HG03039 (cell line): ENCODE measurements at regions not wholly inside any gene's neighbourhood (a gene's known extent, or its start where the extent isn't known, plus 50 kb on each side); places are given as distances from the start of the nearest gene placed in this dataset.
"Not testable (repeated sequence)": the region's sequence is repeated elsewhere in the genome, so short reads cannot be mapped to it uniquely, and the experiment has no call there.

ENCODE experiments used
- ATAC-seq: cut with Tn5 transposase; IDR thresholded peaks from one replicate; pipeline ENCODE4 v1.9.1; 2021; ENCODE audit warnings: mild to moderate bottlenecking, moderate library complexity; ENCODE audit not compliant: unreplicated experiment

DNA sequence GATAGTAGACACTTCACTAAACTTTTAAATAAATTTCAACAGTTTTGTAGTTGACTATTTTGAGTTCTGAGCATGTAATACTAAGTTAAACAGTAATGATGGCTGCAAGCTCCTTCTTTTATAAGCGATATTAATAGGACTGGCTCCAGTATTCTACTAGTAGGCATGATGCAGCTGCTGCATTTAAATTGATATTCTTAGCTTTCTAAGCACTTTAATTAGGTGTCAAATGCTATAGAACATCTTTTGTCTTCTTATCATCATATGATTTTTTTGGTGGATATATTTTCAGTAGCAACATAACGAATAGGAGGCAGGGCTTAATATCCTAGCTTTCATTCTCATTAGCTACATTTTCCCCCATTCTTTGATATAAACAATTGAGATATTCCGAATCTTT lies 141.1 kb downstream of the FBXO4 start:
- no peak for ATAC-seq

DNA sequence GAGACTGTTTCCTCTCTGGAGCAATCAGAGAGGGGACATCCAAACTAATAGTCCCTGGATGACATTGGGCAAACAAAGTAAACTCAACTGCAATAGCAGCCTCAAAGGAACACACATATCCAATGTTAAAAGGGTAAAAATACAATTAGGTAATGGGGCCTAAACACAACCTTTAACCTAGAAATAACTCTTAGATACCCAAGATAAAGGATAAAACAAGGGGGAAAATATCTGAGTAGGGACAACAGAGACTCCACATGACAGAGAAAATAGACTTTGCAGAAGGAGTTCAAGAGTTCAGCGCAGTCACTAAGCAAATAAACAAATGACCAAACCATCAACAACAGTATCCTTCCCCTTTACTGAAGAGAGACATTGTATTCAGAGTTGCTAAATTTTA lies 149.3 kb downstream of the FBXO4 start:
- ATAC-seq, result no peak

DNA sequence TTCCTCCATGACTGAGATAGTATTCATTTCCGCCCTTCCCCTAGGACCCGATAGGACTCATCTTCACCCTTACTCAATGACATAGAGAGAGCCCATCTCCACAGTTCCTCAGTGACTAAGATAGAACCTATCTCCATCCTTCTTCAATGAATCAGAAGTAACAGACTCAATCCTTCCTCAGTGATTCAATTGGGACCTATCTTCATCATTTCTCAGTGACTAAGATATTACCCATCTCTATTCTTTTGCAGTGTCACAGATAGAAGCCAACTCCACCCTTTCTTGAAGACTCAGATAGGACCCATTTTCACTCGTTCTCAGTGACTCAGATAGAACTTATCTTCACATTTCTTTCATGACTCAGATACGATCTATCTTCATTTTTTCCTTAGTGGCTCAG lies 164.6 kb downstream of the FBXO4 start:
- no peak for ATAC-seq

DNA sequence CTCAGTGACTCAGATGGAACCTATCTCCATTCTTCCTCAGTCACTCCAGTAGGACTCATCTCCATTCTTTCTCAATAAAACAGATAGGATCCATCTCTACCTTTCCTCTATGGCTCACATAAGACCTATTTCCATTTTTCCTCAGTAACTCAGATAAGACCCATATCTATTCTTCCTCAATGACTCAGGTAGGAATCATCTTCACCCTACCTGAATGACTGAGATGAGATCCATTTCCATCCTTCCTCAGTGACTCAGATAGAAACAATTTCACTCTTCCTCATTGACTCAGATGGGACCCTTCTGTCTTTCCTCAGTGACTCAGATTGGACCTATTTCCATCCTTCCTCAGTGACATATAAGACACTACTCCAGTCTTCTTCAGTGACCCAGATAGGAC lies 165.1 kb downstream of the FBXO4 start:
- ATAC-seq, result no peak

DNA sequence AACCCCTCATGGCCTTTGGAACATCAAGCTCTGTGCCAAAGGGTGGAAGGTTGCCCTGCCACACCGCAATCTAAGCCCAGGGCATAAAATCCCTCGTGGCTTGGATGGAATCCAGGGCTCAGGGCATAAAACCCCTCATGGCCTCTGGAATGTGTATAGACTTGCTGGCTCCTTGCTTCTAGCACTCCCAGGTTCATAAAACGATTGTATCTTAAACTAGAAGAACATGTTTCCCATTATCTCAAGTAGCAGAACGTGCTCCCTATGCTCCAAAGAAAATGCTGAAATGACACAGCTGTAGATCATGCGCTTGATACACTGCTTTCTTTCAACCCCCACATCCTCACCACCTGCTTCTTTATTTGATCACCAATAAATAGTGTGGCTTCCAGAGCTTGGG lies 174.8 kb downstream of the FBXO4 start:
- not testable (repeated sequence) for ATAC-seq

DNA sequence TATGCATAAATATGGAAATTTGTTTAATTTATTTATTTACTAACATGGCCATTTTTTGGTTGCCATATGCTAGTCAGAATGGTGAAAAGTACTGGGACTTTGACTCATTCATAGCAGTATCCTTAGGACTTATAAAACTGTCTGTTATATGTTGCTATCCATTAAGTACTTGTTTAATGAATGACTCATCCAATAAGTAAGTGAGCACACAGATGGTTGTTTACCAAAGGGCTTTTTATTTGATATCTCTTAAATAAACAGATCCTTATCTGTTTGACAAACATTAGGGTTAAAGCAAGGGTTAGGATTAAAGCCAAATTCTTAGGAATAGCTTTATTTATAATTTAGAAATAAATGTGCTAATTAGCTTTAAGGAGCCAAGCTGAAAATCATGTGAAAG lies 183.4 kb downstream of the FBXO4 start:
- no peak for ATAC-seq

DNA sequence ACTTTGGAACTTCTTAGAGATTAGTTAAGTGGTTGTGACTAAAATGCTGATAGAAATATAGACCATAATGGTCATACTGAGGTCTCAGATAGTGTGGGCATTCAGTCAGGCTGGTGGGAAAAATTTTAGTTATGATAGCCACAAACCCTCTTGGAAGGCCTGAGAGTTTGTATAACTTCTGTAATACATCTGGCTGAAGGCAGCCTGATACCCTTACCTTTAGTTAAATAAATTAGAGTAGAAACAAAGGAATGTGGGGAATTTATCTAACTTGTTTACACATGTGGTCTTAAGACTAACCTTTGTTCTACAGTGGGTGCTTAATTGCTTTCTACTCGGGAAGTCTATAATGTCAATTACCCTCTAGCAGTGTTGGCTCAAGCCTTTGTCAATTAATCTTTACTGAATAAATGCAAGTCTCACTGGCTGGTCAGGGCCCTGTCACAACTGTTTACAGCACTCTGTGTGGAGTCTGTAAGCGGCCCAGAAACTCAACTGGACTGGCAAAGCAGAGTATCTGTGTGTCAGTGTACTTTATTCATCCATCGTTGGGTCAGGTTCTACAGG lies 184.0 kb downstream of the FBXO4 start:
- no peak for ATAC-seq

DNA sequence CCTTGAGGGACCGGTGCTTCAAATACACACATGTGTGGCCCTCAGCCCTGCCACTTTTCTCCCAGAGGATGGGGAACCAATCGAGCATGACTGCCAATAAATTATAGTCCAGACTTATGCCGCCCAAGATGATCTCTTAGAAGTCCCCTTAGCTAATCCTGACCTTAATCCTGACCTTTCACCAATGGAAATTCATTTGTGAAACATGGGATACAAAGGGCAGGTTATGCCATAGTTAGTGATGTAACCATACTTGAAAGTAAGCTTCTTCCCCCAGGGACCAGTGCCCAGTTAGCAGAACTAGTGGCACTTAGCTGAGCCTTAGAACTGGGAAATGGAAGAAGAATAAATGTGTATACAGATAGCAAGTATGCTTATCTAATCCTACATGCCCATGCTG lies 190.6 kb downstream of the FBXO4 start:
- ATAC-seq, result not testable (repeated sequence)

DNA sequence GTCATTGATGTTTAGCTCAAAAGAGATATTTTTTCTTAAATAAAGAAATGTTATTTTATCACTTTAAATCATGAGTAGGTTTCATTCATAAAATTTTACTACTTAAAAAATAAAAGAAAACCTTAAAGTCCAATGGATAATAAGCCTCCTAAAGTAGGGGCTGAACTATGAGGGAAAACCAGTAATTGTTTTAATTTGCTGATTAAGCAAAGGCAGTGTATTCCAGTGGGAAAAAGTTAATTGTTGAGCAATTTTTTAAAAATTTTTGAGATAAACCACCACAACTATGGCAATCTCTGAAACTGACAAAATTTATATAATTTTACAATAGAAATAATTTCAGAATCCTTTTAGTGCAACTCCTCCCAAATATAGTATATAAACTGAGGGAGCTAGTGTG lies 195.0 kb downstream of the FBXO4 start:
- ATAC-seq, result no peak

DNA sequence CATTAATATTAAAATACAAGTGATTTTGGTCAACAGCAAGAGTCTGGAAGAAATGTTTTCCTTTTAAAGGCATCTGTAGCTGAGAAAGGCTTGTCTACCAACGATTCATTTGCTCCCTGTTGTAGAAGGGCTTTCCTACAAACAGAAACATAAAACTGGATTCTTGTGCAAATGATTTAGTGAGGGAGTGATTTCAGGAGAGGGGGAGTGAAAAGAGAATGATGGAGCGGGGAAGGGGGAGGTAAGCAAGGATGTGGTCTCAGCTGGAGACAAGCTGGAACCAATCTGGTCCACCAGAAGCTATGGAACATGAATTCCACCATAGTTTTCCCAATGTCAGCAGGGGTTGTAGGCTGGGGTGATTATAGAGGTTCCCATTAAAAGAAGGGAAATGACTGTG lies 196.3 kb downstream of the FBXO4 start:
- ATAC-seq, result no peak

DNA sequence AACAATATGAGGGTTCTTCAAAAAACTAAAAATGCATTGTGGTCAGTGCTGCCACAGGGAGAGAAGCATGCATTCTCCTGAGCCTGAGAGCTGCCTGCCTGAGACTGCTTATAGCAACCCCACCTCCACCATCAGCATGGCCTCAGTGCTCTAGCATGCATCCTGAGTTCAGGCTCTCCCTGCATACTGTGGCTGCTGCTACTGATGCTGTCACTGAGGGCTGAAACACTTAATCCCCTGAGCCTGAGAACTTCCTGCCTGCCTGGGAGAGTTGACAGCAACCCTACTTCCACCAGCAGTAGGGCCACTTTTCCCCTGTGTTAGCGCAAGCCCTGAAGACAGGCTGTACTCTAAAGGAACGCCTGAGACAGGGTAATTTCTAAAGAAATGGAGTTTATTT lies 206.0 kb downstream of the FBXO4 start:
- no peak for ATAC-seq

DNA sequence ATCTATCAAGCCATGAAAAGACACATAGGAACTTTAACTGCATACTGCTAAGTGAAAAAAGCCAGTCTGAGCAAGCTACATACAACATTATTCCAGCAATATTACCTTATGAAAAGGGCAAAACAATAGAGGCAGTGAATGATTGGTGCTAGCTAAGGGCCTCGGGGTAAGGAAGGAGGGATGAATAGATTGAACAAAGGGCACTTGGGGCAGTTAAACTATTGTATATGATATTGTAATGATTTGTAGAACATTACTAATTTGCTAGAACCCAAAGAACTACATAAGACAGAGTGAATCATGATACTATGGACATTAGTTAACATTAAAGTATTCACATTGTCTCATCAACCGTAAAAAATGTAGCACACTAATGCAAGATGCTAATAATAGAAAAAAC lies 218.3 kb downstream of the FBXO4 start:
- no peak for ATAC-seq

DNA sequence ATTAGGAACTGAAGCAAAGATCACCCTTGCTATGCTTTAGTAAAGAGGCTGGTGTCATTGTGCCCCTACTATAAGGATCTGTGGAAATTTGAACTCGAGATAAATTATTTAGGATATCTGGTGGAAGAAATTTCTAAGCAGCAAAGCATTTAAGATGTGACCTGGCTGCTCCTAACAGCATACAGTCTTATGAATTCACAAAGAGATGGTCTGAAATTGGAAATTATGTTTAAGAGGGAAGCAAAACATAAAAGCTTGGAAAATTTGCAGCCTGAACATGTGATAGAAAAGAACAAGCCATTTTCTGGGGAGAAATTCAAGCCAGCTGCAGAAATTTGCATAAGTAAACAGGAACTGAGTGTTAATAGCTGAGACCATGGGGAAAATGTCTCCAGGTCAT lies 223.7 kb downstream of the FBXO4 start:
- no peak for ATAC-seq

DNA sequence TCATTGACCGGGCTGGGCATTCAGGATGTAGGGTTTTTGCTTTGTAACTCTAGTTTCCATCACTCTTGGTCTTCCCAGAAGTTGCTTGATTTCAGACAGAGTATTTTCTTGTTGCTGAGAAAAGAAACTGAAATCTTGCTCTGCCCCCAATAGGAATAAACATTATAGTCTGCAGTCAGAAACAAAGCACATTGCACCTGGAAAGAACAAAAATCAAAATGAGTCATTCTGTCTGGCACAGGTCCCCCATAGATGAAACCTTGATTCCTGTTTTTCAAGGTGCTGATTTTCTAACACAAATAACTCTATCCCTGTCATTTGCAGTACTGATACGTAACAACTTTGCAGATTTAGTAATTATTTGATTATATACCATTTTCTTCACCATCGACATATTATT lies 232.1 kb downstream of the FBXO4 start:
- no peak for ATAC-seq

DNA sequence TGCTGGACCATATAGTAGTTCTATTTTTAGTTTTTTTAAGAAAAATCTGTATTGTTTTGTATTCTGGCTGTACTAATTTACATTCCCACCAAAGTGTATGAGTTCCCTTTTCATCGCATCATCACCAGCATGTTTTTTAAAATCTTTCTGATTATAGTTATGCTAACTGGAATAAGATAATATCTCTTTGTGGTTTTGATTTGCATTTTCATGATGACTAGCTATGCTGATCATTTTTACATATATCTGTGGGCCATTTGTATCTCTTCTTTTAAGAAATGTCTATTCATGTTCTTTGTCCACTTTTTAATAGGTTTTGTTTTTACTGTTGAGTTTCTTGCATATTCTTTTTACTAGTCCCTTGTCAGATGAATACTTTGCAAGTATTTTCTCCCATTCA lies 238.0 kb downstream of the FBXO4 start:
- ATAC-seq, result no peak

DNA sequence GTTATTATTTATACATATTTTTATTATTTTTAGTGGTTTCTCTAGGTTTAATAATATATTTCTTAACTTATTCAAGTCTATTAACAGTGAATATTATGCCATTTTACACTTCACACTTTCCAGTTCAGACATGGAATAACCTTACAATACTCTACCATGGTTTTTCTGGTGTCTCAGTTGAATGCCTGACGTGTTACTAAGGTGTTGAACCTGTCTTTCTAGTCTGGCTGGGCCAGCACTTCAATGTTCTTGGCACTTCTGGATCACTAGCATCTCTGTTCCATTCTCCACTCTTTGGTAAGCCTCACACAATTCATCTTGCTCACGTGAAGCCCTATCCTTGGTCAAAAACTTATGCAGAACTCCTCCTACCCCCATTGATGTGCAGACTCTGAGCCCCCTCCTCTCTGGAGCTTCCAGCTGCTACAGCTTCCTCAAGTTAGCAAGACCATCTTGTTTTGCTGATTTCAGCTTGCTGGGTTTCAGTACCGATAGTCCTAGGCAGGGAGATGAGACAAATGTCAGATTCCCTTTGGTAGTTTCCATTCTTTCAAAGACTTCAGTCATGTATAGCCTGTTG lies 243.1 kb downstream of the FBXO4 start:
- no peak for ATAC-seq

DNA sequence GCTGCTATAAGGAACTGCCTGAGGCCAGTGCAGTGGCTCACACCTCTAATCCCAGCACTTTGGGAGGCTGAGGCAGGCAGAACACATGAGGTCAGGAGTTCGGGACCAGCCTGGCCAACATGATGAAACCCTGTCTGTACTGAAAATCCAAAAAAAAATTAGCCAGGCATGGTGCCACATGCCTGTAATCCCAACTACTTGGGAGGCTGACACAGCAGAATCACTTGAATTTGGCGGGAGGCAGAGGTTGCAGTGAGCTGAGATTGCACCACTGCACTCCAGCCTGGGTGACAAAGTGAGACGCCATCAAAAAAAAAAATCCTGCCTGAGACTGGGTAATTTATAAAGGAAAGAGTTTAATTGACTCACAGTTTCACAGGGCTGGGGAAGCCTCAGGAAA lies 247.1 kb upstream of the GHR start:
- not testable (repeated sequence) for ATAC-seq

DNA sequence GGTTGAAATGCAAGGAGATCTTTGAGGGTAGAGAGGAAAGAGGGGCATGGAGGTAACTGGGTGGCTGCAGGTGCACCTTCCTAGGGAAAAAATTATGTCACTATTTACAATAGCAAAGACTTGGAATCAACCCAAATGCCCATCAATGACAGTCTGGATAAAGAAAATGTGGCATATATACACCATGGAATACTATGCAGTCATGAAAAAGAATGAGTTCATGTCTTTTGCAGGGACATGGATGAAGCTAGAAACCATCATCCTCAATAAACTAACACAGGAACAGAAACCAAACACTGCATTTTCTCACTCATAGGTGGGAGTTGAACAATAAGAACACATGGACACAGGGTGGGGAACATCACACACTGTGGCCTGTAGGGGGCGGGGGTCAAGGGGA lies 243.4 kb upstream of the GHR start:
- ATAC-seq, result not testable (repeated sequence)

DNA sequence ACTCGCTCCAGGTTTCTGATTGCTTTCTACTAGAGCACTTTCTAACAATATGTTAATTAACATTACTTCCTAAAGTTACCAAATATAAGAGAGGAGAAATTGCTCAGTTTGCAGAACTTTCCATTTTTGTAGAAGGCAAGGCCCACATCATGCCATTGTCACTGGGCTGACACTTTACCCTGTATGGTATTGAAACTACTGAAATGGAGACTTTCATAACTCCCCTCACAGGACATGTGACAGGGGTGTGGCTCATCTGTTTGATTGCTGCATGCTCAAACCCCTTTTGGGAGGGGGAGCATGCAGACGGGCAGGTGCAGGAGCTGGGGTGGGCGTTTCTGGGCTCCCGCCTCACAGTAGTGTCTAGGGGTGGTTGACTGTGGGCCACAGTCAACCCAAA lies 206.3 kb upstream of the GHR start:
- ATAC-seq, result no peak

DNA sequence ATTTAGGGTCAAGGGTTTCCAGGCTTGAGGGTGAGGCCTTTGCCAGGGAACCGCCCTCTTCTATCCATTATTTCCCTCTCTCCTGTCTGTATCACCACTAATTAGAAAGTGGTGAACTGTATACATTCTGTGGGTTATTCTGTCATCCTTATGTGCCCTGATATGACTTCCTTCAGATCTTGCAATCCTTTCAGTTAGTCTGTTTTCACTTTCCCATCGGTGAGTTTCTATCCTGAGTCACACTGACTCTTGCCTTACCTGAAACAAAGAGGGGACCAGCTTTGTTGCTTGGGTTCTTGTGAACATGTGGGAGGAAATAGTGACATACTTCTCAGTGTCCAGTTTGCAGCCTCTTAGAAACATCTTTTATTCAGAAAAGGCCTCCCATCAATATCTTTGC lies 205.4 kb upstream of the GHR start:
- ATAC-seq, result no peak

DNA sequence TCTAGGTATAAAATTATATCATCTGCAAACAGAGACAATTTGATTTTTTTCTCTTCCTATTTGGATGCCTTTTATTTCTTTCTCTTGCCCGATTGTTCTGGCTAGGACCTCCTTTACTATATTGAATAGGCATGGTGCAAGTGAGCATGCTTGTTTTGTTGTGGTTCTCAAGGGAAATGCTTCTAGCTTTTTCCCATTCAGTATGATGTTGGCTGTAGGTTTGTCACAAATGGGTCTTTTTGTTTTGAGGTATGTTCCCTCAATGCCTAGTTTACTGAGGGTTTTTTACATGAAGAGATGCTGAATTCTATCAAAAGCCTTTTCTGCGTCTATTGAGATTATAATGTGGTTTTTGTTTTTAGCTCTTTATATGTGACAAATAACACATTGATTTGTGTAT lies 198.2 kb upstream of the GHR start:
- ATAC-seq, result no peak

DNA sequence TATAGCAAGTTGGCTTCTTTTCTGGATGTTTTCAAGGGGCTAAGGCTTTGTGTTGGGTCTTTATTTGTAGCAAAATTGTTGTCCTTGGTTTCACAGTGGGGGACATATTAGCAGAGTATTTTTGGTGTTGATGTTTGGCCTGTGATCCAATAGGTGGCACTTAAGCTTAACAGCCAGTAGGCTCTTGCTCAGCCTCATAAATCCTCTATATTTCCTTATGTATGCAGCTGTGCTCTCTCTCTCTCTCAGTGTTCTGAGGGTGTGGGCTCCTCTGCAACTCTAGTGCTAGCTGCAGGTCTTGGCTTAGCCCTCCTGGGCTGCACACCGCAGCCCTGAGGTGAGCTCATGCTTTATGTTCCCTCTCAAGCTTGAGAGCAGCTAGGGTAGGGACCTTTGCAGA lies 195.0 kb upstream of the GHR start:
- no peak for ATAC-seq

DNA sequence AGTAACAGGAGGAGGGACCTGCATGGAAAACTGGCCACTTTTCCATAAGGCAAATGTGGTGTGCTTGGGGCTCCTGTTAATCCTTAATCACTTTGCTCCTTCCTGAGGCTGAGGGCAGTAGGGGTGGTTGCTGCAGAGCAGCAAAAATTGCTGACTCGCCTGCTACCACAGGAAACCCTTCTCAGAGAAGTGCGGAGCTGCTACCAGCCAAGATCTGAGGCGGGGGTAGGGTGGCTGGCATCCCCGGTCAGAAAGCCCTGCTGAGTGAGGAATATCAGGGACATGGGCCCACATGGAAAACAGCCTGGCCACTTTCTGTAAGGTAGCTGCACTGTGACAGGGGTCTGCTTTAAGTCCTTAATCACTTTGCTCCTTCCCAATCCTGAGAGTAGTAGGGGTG lies 192.4 kb upstream of the GHR start:
- ATAC-seq, result no peak
